SK-N-MC (cell line): ENCODE measurements at regions not wholly inside any gene's neighbourhood (a gene's known extent, or its start where the extent isn't known, plus 50 kb on each side); places are given as distances from the start of the nearest gene placed in this dataset.

ENCODE experiments used
- EZH2 ChIP-seq: fragments of 200-600 bp; sonication (generic); IDR thresholded peaks from one replicate; pipeline ENCODE4 v1.6.1; 2017; ENCODE audit warnings: antibody characterized with exemption
- POLR2AphosphoS5 ChIP-seq: IDR thresholded peaks from 2 replicates; pipeline ENCODE4 v1.6.1; 2012; ENCODE audit warnings: mild to moderate bottlenecking, low read depth, low read length, borderline replicate concordance

DNA sequence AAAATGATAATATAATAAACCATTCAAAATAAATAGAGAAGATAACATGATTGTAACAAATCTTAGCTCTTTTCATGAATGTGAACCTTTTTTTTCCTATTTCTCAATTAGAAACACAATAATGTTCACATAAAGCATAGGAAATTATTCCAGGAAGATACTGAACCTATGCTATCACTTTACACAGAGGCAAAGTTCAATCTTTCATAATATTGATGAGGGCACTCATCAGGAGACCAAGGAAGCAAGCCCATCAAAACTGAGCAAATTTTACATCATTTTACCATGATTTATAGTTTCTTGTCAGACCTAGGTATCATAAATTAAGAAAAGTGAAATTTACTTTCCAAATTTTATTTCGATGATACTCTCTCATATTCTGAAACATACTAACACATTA, 938.5 kb downstream of the TBC1D32 start:
- no peak for TF ChIP-seq EZH2
- no peak for TF ChIP-seq POLR2AphosphoS5
